OCI-LY7 (cell line): ENCODE measurements at regions not wholly inside any gene's neighbourhood (a gene's known extent, or its start where the extent isn't known, plus 50 kb on each side); places are given as distances from the start of the nearest gene placed in this dataset.

ENCODE experiments used
- BruUV-seq: library from RNA; stranded (reverse); fragments of 400-500 nt; replicated peaks from 2 replicates; lab custom pipeline; 2021; lab: Mats Ljungman, UMichigan
- CTCF ChIA-PET: fragments of 300-600 bp; sonication (Branson Sonifier 250); formaldehyde crosslinking; loops from one replicate; lab custom pipeline; 2022; ENCODE audit warnings: antibody characterized with exemption; ENCODE audit not compliant: unreplicated experiment; lab: Charles Lee
- POLR2A ChIA-PET: fragments of 300-600 bp; sonication (Branson Sonifier 250); formaldehyde crosslinking; loops from one replicate; lab custom pipeline; 2022; ENCODE audit warnings: antibody characterized with exemption; lab: Charles Lee
- DNase-seq: peaks from one replicate; pipeline ENCODE4 v3.0.0-alpha.2; 2015; ENCODE audit warnings: low spot score
- H2AFZ ChIP-seq: fragments of 200-600 bp; sonication (generic), shearing (Covaris generic); 2 replicates; pipeline ENCODE4 v1.6.1; 2014; ENCODE audit warnings: mild to moderate bottlenecking, antibody characterized with exemption, low read length, moderate library complexity
- H3K27ac ChIP-seq: fragments of 200-600 bp; sonication (generic); 2 replicates; pipeline ENCODE4 v1.5.1; 2014; ENCODE audit warnings: mixed run types, low read depth, mild to moderate bottlenecking, moderate library complexity, low read length, inconsistent platforms; ENCODE audit not compliant: poor library complexity, severe bottlenecking
- H3K36me3 ChIP-seq: fragments of 200-600 bp; sonication (generic); 2 replicates; pipeline ENCODE4 v1.6.1; 2014; ENCODE audit warnings: mild to moderate bottlenecking, antibody characterized with exemption, low read length, moderate library complexity, mixed read lengths; ENCODE audit not compliant: insufficient read depth
- H3K4me1 ChIP-seq: fragments of 200-600 bp; sonication (generic); 2 replicates; pipeline ENCODE4 v1.5.1; 2014; ENCODE audit warnings: mild to moderate bottlenecking, low read length; ENCODE audit not compliant: insufficient read depth, poor library complexity, severe bottlenecking
- H3K4me2 ChIP-seq: fragments of 200-600 bp; sonication (generic); 2 replicates; pipeline ENCODE4 v1.6.1; 2014; ENCODE audit warnings: mild to moderate bottlenecking, low read length
- H3K4me3 ChIP-seq: fragments of 200-600 bp; sonication (generic); 2 replicates; pipeline ENCODE4 v1.5.1; 2014; ENCODE audit warnings: mild to moderate bottlenecking, low read depth, low read length; ENCODE audit not compliant: poor library complexity, severe bottlenecking
- H3K79me2 ChIP-seq: fragments of 200-600 bp; sonication (generic); 2 replicates; pipeline ENCODE4 v1.6.1; 2016; ENCODE audit warnings: low read depth, mild to moderate bottlenecking, low read length, moderate library complexity, mixed read lengths; ENCODE audit not compliant: insufficient read depth
- H3K9me2 ChIP-seq: fragments of 200-600 bp; sonication (generic); 2 replicates; pipeline ENCODE4 v1.6.1; 2016; ENCODE audit warnings: mild to moderate bottlenecking, low read length, mixed read lengths; ENCODE audit not compliant: insufficient read depth
- H3K9me3 ChIP-seq: fragments of 200-600 bp; sonication (generic); 2 replicates; pipeline ENCODE4 v1.6.1; 2014; ENCODE audit warnings: mild to moderate bottlenecking, mixed run types, low read length, mixed read lengths
- H4K20me1 ChIP-seq: fragments of 200-600 bp; sonication (generic); 2 replicates; pipeline ENCODE4 v1.6.1; 2014; ENCODE audit warnings: mild to moderate bottlenecking, antibody characterized with exemption, low read length, moderate library complexity, mixed read lengths; ENCODE audit not compliant: insufficient read depth
- EZH2phosphoT487 ChIP-seq: fragments of 200-600 bp; sonication (generic); IDR thresholded peaks from 2 replicates; pipeline ENCODE4 v1.6.1; 2018; ENCODE audit warnings: low read depth, borderline replicate concordance, mild to moderate bottlenecking, mixed run types, antibody characterized with exemption, low read length, moderate library complexity, mixed read lengths
- intact Hi-C: fragments of 100-400 bp; cut with micrococcal nuclease; formaldehyde crosslinking; loops from one replicate; pipeline ENCODE4 v1.10.0; 2022; ENCODE audit not compliant: unreplicated experiment
- TF ChIP-seq, protein P1 (sequence below): fragments of 200-600 bp; sonication (generic); conservative IDR thresholded peaks from 2 replicates; pipeline ENCODE4 v1.5.1; 2014; ENCODE audit warnings: mild to moderate bottlenecking, antibody characterized with exemption, low read length, moderate library complexity, mixed read lengths

DNA sequence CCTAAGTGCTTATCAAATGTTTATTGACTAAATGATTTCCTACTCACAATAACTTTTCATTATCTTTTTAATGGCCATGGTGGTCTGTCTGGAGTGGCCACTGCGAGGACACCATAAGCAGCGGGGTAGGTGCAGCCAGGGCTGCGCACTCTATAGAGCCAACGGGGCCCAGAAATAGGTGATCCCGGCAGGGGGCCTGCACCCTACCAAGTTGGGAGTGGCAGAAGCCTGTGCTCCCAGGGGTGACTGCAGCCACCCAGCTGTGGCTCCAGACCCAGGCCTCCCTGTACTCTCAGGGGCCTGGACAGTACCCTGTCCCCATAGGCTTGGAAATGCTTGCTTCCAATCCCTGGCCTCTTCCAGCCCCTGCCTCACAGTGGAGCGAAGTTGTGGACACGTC is 426.4 kb upstream of the FAT3 start:
- POLR2A ChIA-PET = no interaction called here
- Histone ChIP-seq H3K27ac (no peak overlapping the region), H3K36me3 (no peaks in the 10 kb centered on the region), H3K4me3 (no peak overlapping the region), H3K9me2 (no peaks in the 10 kb centered on the region), H3K79me2 (no peaks in the 10 kb centered on the region), H4K20me1 (no peaks in the 10 kb centered on the region), H3K4me1 (no peaks in the 10 kb centered on the region), H3K4me2 (no peak overlapping the region), H2AFZ (no peak overlapping the region), H3K9me3 (no peaks in the 10 kb centered on the region)
- intact Hi-C loops = no loop called here
- CTCF ChIA-PET = no interaction called here
- no TSS peak for BruUV-seq
- no peak for TF ChIP-seq EZH2phosphoT487
- TF ChIP-seq, protein P1, sequence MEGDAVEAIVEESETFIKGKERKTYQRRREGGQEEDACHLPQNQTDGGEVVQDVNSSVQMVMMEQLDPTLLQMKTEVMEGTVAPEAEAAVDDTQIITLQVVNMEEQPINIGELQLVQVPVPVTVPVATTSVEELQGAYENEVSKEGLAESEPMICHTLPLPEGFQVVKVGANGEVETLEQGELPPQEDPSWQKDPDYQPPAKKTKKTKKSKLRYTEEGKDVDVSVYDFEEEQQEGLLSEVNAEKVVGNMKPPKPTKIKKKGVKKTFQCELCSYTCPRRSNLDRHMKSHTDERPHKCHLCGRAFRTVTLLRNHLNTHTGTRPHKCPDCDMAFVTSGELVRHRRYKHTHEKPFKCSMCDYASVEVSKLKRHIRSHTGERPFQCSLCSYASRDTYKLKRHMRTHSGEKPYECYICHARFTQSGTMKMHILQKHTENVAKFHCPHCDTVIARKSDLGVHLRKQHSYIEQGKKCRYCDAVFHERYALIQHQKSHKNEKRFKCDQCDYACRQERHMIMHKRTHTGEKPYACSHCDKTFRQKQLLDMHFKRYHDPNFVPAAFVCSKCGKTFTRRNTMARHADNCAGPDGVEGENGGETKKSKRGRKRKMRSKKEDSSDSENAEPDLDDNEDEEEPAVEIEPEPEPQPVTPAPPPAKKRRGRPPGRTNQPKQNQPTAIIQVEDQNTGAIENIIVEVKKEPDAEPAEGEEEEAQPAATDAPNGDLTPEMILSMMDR = no peak
- DNase-seq = no peak

DNA sequence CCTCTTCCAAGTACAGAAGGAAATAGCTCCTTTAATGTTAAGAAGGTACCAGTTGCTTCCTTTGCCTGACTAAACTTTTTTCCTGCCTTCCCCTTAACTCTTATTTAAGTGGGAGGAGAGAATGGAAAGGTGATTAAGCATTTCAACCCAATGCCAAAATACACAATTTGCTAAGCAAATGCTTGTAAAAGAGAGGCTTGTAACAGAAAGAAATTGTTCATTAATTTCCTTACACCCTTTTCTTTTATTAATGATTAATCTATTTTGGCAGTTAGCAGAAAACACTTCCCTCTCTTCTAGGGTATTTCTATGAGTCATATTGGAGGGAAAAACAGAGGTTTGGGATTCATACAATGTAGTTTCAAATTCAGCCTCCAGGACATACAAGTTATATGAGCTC is 427.6 kb upstream of the FAT3 start:
- no peak for DNase-seq
- H3K79me2 ChIP-seq = no peaks in the 10 kb centered on the region
- TF ChIP-seq, protein P1 = no peak
- TF ChIP-seq EZH2phosphoT487 = no peak
- H4K20me1 ChIP-seq = no peaks in the 10 kb centered on the region
- CTCF ChIA-PET = no interaction called here
- POLR2A ChIA-PET = no interaction called here
- no peaks in the 10 kb centered on the region for H3K9me2 ChIP-seq
- intact Hi-C loops = no loop called here
- no peak overlapping the region for H3K4me3 ChIP-seq
- no peak overlapping the region for H3K4me2 ChIP-seq
- H2AFZ ChIP-seq = no peak overlapping the region
- no peaks in the 10 kb centered on the region for H3K36me3 ChIP-seq
- no TSS peak for BruUV-seq
- H3K9me3 ChIP-seq = no peaks in the 10 kb centered on the region
- H3K27ac ChIP-seq = no peak overlapping the region
- no peaks in the 10 kb centered on the region for H3K4me1 ChIP-seq

DNA sequence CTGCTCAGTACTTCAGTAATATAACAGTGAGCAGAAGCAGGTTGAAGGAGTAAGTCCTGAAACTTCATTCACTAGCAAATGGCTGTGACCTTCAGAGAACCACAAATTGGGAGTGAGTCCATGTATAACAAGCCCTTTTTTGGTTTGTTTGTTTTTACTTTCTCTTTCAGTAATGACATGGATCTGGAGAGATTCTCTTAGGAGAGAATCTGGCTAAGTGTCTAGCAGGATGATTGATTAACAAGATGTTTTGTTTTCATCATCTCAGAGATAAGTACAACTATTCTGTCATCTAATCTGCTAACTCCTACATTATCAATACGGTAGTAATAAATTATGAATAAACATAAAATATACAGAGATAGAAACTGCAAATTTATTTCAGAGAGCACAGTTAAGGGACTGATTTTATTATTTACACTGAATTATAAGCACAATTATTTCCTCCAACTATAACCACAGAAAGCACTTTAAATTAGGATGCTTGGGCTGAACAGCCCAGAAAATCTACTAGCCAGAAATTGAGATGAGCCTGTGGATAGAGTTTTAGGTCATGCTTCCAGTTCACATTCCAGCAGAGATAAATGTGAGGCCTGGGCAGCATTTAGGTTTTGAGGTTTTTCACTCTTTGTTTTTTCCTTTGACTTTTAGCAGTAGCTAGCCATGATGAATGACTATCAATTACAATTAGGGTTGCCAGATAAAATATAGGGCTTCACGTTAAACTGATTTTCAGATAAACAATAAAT is 429.3 kb upstream of the FAT3 start:
- H3K79me2 ChIP-seq = no peaks in the 10 kb centered on the region
- H2AFZ ChIP-seq = no peak overlapping the region
- BruUV-seq = no TSS peak
- no peak overlapping the region for H3K4me2 ChIP-seq
- no peaks in the 10 kb centered on the region for H3K9me3 ChIP-seq
- H3K4me1 ChIP-seq = no peaks in the 10 kb centered on the region
- H4K20me1 ChIP-seq = no peaks in the 10 kb centered on the region
- no peak overlapping the region for H3K27ac ChIP-seq
- no peak for TF ChIP-seq EZH2phosphoT487
- POLR2A ChIA-PET = no interaction called here
- DNase-seq = no peak
- no peak overlapping the region for H3K4me3 ChIP-seq
- H3K9me2 ChIP-seq = no peaks in the 10 kb centered on the region
- CTCF ChIA-PET = no interaction called here
- H3K36me3 ChIP-seq = no peaks in the 10 kb centered on the region
- intact Hi-C loops = no loop called here
